Left lung (tissue), 4 donors: ENCODE measurements at regions not wholly inside any gene's neighbourhood (a gene's known extent, or its start where the extent isn't known, plus 50 kb on each side); places are given as distances from the start of the nearest gene placed in this dataset.

Experiments
- ATAC-seq: fragments of 200-7000 bp; cut with Tn5 transposase; one replicate; pipeline ENCODE4 v1.9.1; 2020; ENCODE audit warnings: moderate library complexity
- DNase-seq, 4 donors: peaks; one replicate each; pipeline ENCODE4 v3.0.0-alpha.2; 2013 to 2020
- H3K27ac ChIP-seq, 2 donors: fragments of 200-600 bp; sonication (generic) in 1 of 2; one replicate each; pipeline versions ENCODE4 v1.5.0 to v1.8.0; 2020 to 2021
- H3K27me3 ChIP-seq, 2 donors: fragments of 200-600 bp; sonication (generic) in 1 of 2; one replicate each; pipeline versions ENCODE4 v1.5.0 to v1.8.0; 2020 to 2021
- H3K36me3 ChIP-seq, 2 donors: fragments of 200-600 bp; sonication (generic) in 1 of 2; one replicate each; pipeline versions ENCODE4 v1.5.0 to v1.8.0; 2020 to 2021
- H3K4me1 ChIP-seq, 2 donors: fragments of 200-600 bp; one replicate each; pipeline ENCODE4 v1.8.0; 2021
- H3K4me3 ChIP-seq, 2 donors: fragments of 200-600 bp; sonication (generic) in 1 of 2; one replicate each; pipeline versions ENCODE4 v1.5.0 to v1.8.0; 2020 to 2021; ENCODE audit warnings: mild to moderate bottlenecking in 1 of 2
- H3K9me3 ChIP-seq, 2 donors: fragments of 200-600 bp; sonication (generic) in 1 of 2; one replicate each; pipeline versions ENCODE4 v1.5.0 to v1.8.0; 2020 to 2021
- CTCF ChIP-seq, 2 donors: fragments of 200-600 bp; sonication (generic) in 1 of 2; IDR thresholded peaks; one replicate each; pipeline versions ENCODE4 v1.5.0 to v1.8.0; 2021; ENCODE audit warnings: antibody characterized with exemption in 2 of 2
- intact Hi-C, 2 donors: fragments of 100-400 bp; cut with DNase I; formaldehyde crosslinking; loops; one replicate each; pipeline versions ENCODE4 v1.11.2 to v1.14.2; 2022
- donor health status: DM: no; HTN: yes; CAD: no.
- donor health status: DM: no; HTN: no; CAD: no.

- peaks cover 0 to 19% of the 10 kb centered on the region in 2 donors for H3K4me1 ChIP-seq
- peaks cover 0 to 5% of the 10 kb centered on the region in 2 donors for H3K27me3 ChIP-seq
- no peak overlapping the region for H3K4me3 ChIP-seq
- no peaks in the 10 kb centered on the region for H3K9me3 ChIP-seq
- no peak for TF ChIP-seq CTCF (IDR thresholded peaks at IDR 0.05)
- no peaks in the 10 kb centered on the region for H3K36me3 ChIP-seq
- H3K27ac ChIP-seq, result peak overlapping the region in 1 of 2 donors; percentile 57
- no peak for DNase-seq
- intact Hi-C loops, result no loop called here
- no peak for ATAC-seq
Measured at GRCh38 chr7:131620673-131621609, 64.5 kb upstream of the PODXL start.

GRCh38 chr7:131619336-131620305, 63.2 kb upstream of the PODXL start:
- intact Hi-C loops, result no loop called here
- no peak for DNase-seq
- H3K27ac ChIP-seq, result peak overlapping the region in 1 of 2 donors; percentile 57

GRCh38 chr7:131618391-131618790, 62.0 kb upstream of the PODXL start:
- H3K27ac ChIP-seq, result no peak overlapping the region
- intact Hi-C loops, result no loop called here
- no peaks in the 10 kb centered on the region for H3K36me3 ChIP-seq
- no peak for DNase-seq
- no peak for TF ChIP-seq CTCF (IDR thresholded peaks at IDR 0.05)
- no peaks in the 10 kb centered on the region for H3K9me3 ChIP-seq
- H3K4me1 ChIP-seq, result peaks cover 0 to 18% of the 10 kb centered on the region in 2 donors
- no peak overlapping the region for H3K4me3 ChIP-seq
- no peak for ATAC-seq
- H3K27me3 ChIP-seq, result peaks cover 0 to 5% of the 10 kb centered on the region in 2 donors

More at GRCh38 chr7:131619336-131620305, 63.2 kb upstream of the PODXL start:
- TF ChIP-seq CTCF (IDR thresholded peaks at IDR 0.05), result no peak
- Histone ChIP-seq H3K4me3 (no peak overlapping the region), H3K36me3 (no peaks in the 10 kb centered on the region), H3K27me3 (peaks cover 0 to 5% of the 10 kb centered on the region in 2 donors), H3K4me1 (peaks cover 0 to 18% of the 10 kb centered on the region in 2 donors), H3K9me3 (no peaks in the 10 kb centered on the region)
- no peak for ATAC-seq

GRCh38 chr7:131616487-131617200, 60.2 kb upstream of the PODXL start:
- Histone ChIP-seq H3K27ac (no peak overlapping the region), H3K9me3 (no peaks in the 10 kb centered on the region), H3K27me3 (no peaks in the 10 kb centered on the region), H3K4me3 (no peak overlapping the region), H3K4me1 (peaks cover 0 to 9% of the 10 kb centered on the region in 2 donors), H3K36me3 (no peaks in the 10 kb centered on the region)
- DNase-seq, result no peak
- intact Hi-C loops, result no loop called here
- TF ChIP-seq CTCF (IDR thresholded peaks at IDR 0.05), result no peak
- no peak for ATAC-seq
